HCT116 (cell line): ENCODE measurements at regions not wholly inside any gene's neighbourhood (a gene's known extent, or its start where the extent isn't known, plus 50 kb on each side); places are given as distances from the start of the nearest gene placed in this dataset.

Source experiments
- ATAC-seq: fragments of 200-7000 bp; cut with Tn5 transposase; 2 replicates; pipeline ENCODE4 v1.9.1; 2020; ENCODE audit warnings: mild to moderate bottlenecking, moderate library complexity
- BruUV-seq: library from RNA; stranded (reverse); fragments of 400-500 nt; replicated peaks from 2 replicates; lab custom pipeline; 2021; lab: Mats Ljungman, UMichigan
- CTCF ChIA-PET: fragments of 300-600 bp; sonication (Branson Sonifier 250); formaldehyde crosslinking; loops from one replicate; lab custom pipeline; 2021; ENCODE audit warnings: antibody characterized with exemption; lab: Charles Lee
- POLR2A ChIA-PET: fragments of 300-600, 350-600 bp; sonication (Branson Sonifier 250); formaldehyde crosslinking; loops from one replicate; lab custom pipeline; 2021; ENCODE audit warnings: antibody characterized with exemption; lab: Charles Lee
- RAD21 ChIA-PET, 2 experiments: fragments of 300-600 bp; sonication (Branson Sonifier 250); formaldehyde crosslinking; loops; one replicate each; lab custom pipeline; 2023; ENCODE audit warnings: low total read pairs in 2 of 2; ENCODE audit not compliant: uncharacterized antibody in 2 of 2, unreplicated experiment in 2 of 2, low non-redundant PET in 1 of 2; lab: Charles Lee
- DNase-seq: peaks from one replicate; pipeline ENCODE4 v3.0.0-alpha.2; 2010; ENCODE audit warnings: low read depth, low spot score
- H2AFZ ChIP-seq: fragments of 200-600 bp; shearing (Covaris generic), sonication (generic); 2 replicates; pipeline ENCODE4 v1.6.1; 2017; ENCODE audit warnings: low read depth, mixed run types, mixed read lengths, antibody characterized with exemption, low read length; ENCODE audit not compliant: poor library complexity, severe bottlenecking
- H3K27ac ChIP-seq: 2 replicates; pipeline ENCODE4 v1.5.1; 2012; ENCODE audit warnings: low read depth, low read length
- H3K27me3 ChIP-seq: fragments of 200-600 bp; sonication (generic); 2 replicates; pipeline ENCODE4 v1.6.1; 2016; ENCODE audit warnings: mixed run types, low read length, mixed read lengths; ENCODE audit not compliant: insufficient read depth
- H3K36me3 ChIP-seq, 2 experiments: fragments of 200-500 bp in 1 of 2; fragments of 200-600 bp in 1 of 2; sonication (Bioruptor generic) in 1 of 2; sonication (generic) in 1 of 2; 2 replicates each; pipeline versions ENCODE4 v1.5.1 to v1.6.1; 2014 to 2016; ENCODE audit warnings: low read length in 2 of 2, inconsistent platforms in 1 of 2, mixed read lengths in 1 of 2, mixed run types in 1 of 2; ENCODE audit not compliant: insufficient read depth in 2 of 2, control insufficient read depth in 1 of 2
- H3K4me1 ChIP-seq, 2 experiments: fragments of 200-600 bp in 1 of 2; sonication (generic) in 1 of 2; 2 replicates each; pipeline versions ENCODE4 v1.5.1 to v1.6.1; 2012 to 2017; ENCODE audit warnings: low read length in 2 of 2, inconsistent platforms in 1 of 2, mild to moderate bottlenecking in 1 of 2, mixed read lengths in 1 of 2, mixed run types in 1 of 2, moderate library complexity in 1 of 2; ENCODE audit not compliant: insufficient read depth in 2 of 2, control insufficient read depth in 1 of 2
- H3K4me2 ChIP-seq: fragments of 200-600 bp; sonication (generic); 2 replicates; pipeline ENCODE4 v1.6.1; 2017; ENCODE audit warnings: mixed run types, low read length, mixed read lengths
- H3K4me3 ChIP-seq, 2 experiments: fragments of 200-600 bp in 1 of 2; sonication (generic) in 1 of 2; replicated peaks in 1 of 2; 2 replicates each; pipeline ENCODE4 v1.5.1; 2011 to 2016; ENCODE audit warnings: low read length in 2 of 2, control low read depth in 1 of 2, low read depth in 1 of 2, mild to moderate bottlenecking in 1 of 2, mixed read lengths in 1 of 2, mixed run types in 1 of 2
- H3K79me2 ChIP-seq: fragments of 200-600 bp; sonication (generic); 2 replicates; pipeline ENCODE4 v1.6.1; 2017; ENCODE audit warnings: mild to moderate bottlenecking, mixed run types, low read length, moderate library complexity, mixed read lengths; ENCODE audit not compliant: insufficient read depth
- H3K9ac ChIP-seq: fragments of 200-600 bp; sonication (generic); 2 replicates; pipeline ENCODE4 v1.6.1; 2016; ENCODE audit warnings: low read length, mixed read lengths
- H3K9me2 ChIP-seq: fragments of 200-600 bp; sonication (generic), shearing (Covaris generic); 2 replicates; pipeline ENCODE4 v1.6.1; 2017; ENCODE audit warnings: mixed run types, mild to moderate bottlenecking, moderate library complexity; ENCODE audit not compliant: insufficient read depth
- H3K9me3 ChIP-seq, 2 experiments: fragments of 200-500 bp in 1 of 2; fragments of 200-600 bp in 1 of 2; sonication (Bioruptor generic) in 1 of 2; sonication (generic) in 1 of 2; 2 replicates each; pipeline ENCODE4 v1.6.1; 2014 to 2017; ENCODE audit warnings: low read length in 2 of 2, mixed read lengths in 2 of 2, inconsistent platforms in 1 of 2, low read depth in 1 of 2, mild to moderate bottlenecking in 1 of 2, mixed run types in 1 of 2, moderate library complexity in 1 of 2; ENCODE audit not compliant: control insufficient read depth in 1 of 2, insufficient read depth in 1 of 2
- H4K20me1 ChIP-seq: fragments of 200-600 bp; sonication (generic), shearing (Covaris generic); 2 replicates; pipeline ENCODE4 v1.6.1; 2017; ENCODE audit warnings: mixed run types, mild to moderate bottlenecking, moderate library complexity; ENCODE audit not compliant: insufficient read depth
- CEBPB ChIP-seq: IDR thresholded peaks from 2 replicates; pipeline ENCODE4 v1.6.1; 2012; ENCODE audit warnings: low read depth
- EGR1 ChIP-seq: IDR thresholded peaks from 2 replicates; pipeline ENCODE4 v1.6.1; 2012; ENCODE audit warnings: low read depth
- EZH2 ChIP-seq: fragments of 200-600 bp; sonication (generic); IDR thresholded peaks from 2 replicates; pipeline ENCODE4 v1.6.1; 2017; ENCODE audit warnings: antibody characterized with exemption, mixed run types
- EZH2phosphoT487 ChIP-seq: fragments of 200-600 bp; IDR thresholded peaks from 2 replicates; pipeline ENCODE4 v1.6.1; 2018; ENCODE audit warnings: antibody characterized with exemption, borderline replicate concordance
- FOSL1 ChIP-seq: IDR thresholded peaks from 2 replicates; pipeline ENCODE4 v1.6.1; 2012; ENCODE audit warnings: low read depth
- JUND ChIP-seq: IDR thresholded peaks from 2 replicates; pipeline ENCODE4 v1.6.1; 2012
- MAX ChIP-seq: IDR thresholded peaks from 2 replicates; pipeline ENCODE4 v1.6.1; 2012
- POLR2AphosphoS5 ChIP-seq: IDR thresholded peaks from 2 replicates; pipeline ENCODE4 v1.6.1; 2011; ENCODE audit warnings: mild to moderate bottlenecking, low read depth, low read length, moderate library complexity
- RAD21 ChIP-seq: IDR thresholded peaks from 2 replicates; pipeline ENCODE4 v1.6.1; 2012; ENCODE audit warnings: low read depth, mild to moderate bottlenecking
- REST ChIP-seq: IDR thresholded peaks from 2 replicates; pipeline ENCODE4 v1.6.1; 2012; ENCODE audit warnings: low read depth
- SP1 ChIP-seq: IDR thresholded peaks from 2 replicates; pipeline ENCODE4 v1.6.1; 2012; ENCODE audit warnings: low read depth
- SRF ChIP-seq: IDR thresholded peaks from 2 replicates; pipeline ENCODE4 v1.6.1; 2012; ENCODE audit warnings: low read depth
- ZBTB33 ChIP-seq: IDR thresholded peaks from 2 replicates; pipeline ENCODE4 v1.6.1; 2011; ENCODE audit warnings: mild to moderate bottlenecking, low read length, moderate library complexity; ENCODE audit not compliant: insufficient replicate concordance; ENCODE audit errors: extremely low read depth
- ZFX ChIP-seq: fragments of 450-650 bp; IDR thresholded peaks from 2 replicates; pipeline ENCODE4 v1.6.1; 2017
- ZNF274 ChIP-seq: fragments of 200-500 bp; sonication (Bioruptor generic); IDR thresholded peaks from 2 replicates; pipeline ENCODE4 v1.6.1; 2014; ENCODE audit warnings: mild to moderate bottlenecking, low read depth, low read length, inconsistent platforms
- intact Hi-C: fragments of 100-400 bp; cut with micrococcal nuclease; formaldehyde crosslinking; loops from 2 replicates; pipeline ENCODE4 v1.10.0; 2022
- TF ChIP-seq, protein P1 (sequence below): IDR thresholded peaks from 2 replicates; pipeline ENCODE4 v1.6.1; 2012
- TF ChIP-seq, protein P2 (sequence below), 3 experiments: fragments of 200-600 bp in 1 of 3; sonication (generic) in 1 of 3; IDR thresholded peaks in 2 of 3; conservative IDR thresholded peaks in 1 of 3; 2 replicates each; pipeline ENCODE4 v1.5.1; 2012 to 2017; ENCODE audit warnings: low read depth in 2 of 3, low read length in 2 of 3, antibody characterized with exemption in 1 of 3, borderline replicate concordance in 1 of 3, control low read depth in 1 of 3, mild to moderate bottlenecking in 1 of 3, mixed read lengths in 1 of 3, mixed run types in 1 of 3, moderate library complexity in 1 of 3; ENCODE audit not compliant: insufficient read depth in 1 of 3

- Histone ChIP-seq H3K4me3 (no peak overlapping the region), H3K36me3 (no peaks in the 10 kb centered on the region), H3K9me3 (no peaks in the 10 kb centered on the region), H3K9ac (no peak overlapping the region), H3K79me2 (no peaks in the 10 kb centered on the region), H3K4me1 (no peaks in the 10 kb centered on the region), H4K20me1 (no peaks in the 10 kb centered on the region; the same call in 1 of the 2 replicates), H2AFZ (no peak overlapping the region), H3K4me2 (no peak overlapping the region), H3K9me2 (no peaks in the 10 kb centered on the region), H3K27ac (no peak overlapping the region), H3K27me3 (no peaks in the 10 kb centered on the region)
- DNase-seq = no peak
- intact Hi-C loops = no loop called here
- TF ChIP-seq, protein P1, sequence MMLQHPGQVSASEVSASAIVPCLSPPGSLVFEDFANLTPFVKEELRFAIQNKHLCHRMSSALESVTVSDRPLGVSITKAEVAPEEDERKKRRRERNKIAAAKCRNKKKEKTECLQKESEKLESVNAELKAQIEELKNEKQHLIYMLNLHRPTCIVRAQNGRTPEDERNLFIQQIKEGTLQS = no peak
- no peak for TF ChIP-seq MAX
- TF ChIP-seq EZH2phosphoT487 = no peak
- TF ChIP-seq POLR2AphosphoS5 = no peak
- no peak for TF ChIP-seq ZBTB33
- TF ChIP-seq SP1 = no peak
- no peak for TF ChIP-seq REST
- TF ChIP-seq, protein P2, sequence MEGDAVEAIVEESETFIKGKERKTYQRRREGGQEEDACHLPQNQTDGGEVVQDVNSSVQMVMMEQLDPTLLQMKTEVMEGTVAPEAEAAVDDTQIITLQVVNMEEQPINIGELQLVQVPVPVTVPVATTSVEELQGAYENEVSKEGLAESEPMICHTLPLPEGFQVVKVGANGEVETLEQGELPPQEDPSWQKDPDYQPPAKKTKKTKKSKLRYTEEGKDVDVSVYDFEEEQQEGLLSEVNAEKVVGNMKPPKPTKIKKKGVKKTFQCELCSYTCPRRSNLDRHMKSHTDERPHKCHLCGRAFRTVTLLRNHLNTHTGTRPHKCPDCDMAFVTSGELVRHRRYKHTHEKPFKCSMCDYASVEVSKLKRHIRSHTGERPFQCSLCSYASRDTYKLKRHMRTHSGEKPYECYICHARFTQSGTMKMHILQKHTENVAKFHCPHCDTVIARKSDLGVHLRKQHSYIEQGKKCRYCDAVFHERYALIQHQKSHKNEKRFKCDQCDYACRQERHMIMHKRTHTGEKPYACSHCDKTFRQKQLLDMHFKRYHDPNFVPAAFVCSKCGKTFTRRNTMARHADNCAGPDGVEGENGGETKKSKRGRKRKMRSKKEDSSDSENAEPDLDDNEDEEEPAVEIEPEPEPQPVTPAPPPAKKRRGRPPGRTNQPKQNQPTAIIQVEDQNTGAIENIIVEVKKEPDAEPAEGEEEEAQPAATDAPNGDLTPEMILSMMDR (IDR thresholded peaks at IDR 0.05 in 2 of 3, conservative IDR thresholded peaks at IDR 0.05 in 1 of 3; ENCODE audit: borderline replicate concordance in 1 of 3, insufficient read depth in 1 of 3, low read depth in 2 of 3, low read length in 2 of 3) = no peak
- TF ChIP-seq ZFX = no peak
- TF ChIP-seq EZH2 = no peak
- TF ChIP-seq JUND = no peak
- no peak for TF ChIP-seq RAD21
- TF ChIP-seq ZNF274 = no peak
- no peak for TF ChIP-seq FOSL1
- no peak for TF ChIP-seq EGR1
- no peak for TF ChIP-seq CEBPB
- TF ChIP-seq SRF = no peak
- POLR2A ChIA-PET = no interaction called here
- RAD21 ChIA-PET = no interaction called here
- ATAC-seq = no peak
- no TSS peak for BruUV-seq
- CTCF ChIA-PET = no interaction called here
Measured at GRCh38 chr4:149211876-149212275, 603.8 kb downstream of the IQCM start.
